Activated T-cell treated with anti-CD3 and anti-CD28 coated beads, Interleukin-2, amount 50 U/mL, for 48 hours (primary cell): ENCODE measurements at regions not wholly inside any gene's neighbourhood (a gene's known extent, or its start where the extent isn't known, plus 50 kb on each side); places are given as distances from the start of the nearest gene placed in this dataset.
"Not testable (repeated sequence)": the region's sequence is repeated elsewhere in the genome, so short reads cannot be mapped to it uniquely, and the experiment has no call there.

ENCODE experiments used
- DNase-seq, 2 experiments: peaks; one replicate each; pipeline ENCODE4 v3.0.0-alpha.2; 2020

DNA sequence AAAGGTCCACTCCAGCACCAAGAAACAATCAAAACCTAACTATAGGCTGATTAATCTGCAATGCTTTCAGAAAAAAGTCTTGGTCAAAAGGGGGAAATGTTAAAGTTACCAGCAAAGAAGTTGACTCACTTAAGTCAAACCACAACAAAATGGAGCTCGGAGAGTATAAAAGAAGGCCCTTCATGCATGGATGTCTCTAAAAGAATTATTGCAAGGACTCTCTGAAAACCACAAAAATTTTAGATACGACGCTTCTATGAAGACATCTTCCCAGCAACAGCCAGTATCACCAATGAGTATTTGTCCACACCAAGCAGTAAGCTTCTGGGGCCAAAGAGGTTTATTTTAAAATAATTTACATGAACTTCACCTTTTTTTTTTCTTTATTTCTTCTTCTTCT is 1327.4 kb upstream of the CDH18 start:
- not testable (repeated sequence) for DNase-seq

DNA sequence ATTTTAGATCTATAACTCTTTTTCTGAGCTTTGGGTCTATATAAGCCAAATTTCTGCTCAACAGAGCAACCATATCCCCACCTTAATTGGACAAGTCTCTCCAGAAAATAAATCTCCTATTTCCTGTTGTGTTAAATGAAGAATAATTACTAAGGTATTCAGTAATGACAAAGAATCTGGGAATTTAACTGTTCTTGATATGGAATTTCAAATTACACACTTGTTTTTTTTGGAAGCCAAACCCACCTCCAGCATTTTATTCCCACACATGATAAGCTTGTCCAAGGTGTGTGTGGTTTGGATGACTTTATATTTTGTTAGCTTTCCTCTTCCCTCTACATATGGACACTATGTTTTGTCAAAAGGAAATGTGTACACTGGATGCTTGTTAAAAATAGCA is 1313.2 kb upstream of the CDH18 start:
- not testable (repeated sequence) for DNase-seq

DNA sequence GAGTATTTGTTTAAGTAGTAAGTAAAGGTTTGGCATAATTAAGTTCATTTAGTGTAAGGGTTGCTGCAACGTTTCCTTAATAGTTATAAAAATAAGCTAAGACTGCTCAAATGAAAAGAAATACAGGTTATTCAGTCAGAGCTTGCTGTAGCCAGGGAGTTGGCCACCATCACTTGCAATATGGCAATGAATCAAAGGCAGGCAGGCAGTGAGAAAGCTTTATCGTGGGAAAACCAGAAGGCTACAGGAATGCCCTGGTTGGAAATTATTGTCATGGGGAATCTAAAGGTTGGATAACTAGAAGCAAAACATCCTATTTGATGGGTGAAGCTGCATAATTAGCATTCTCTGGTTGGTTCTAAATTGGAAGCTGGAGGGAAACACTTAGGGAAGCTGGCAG is 1286.4 kb upstream of the CDH18 start:
- not testable (repeated sequence) for DNase-seq

DNA sequence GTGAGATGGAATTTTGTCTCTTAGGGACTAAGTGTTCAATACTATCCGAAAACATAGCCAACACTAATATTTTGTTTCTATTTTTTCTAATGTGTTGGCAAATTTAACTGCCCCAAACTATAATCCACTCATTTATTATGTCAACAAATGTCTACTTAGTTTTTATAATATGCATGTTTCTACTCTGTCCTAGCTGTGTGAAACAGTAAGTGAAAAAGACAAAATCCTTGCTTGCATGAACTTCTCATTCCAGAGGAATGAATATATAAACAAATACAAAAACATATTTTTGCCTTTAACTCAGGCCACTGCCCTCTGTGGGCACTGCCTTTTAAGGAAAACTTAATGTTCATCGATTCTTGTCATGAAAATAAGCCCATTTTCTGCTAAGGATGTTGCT is 1275.4 kb upstream of the CDH18 start:
- DNase-seq, result no peak

DNA sequence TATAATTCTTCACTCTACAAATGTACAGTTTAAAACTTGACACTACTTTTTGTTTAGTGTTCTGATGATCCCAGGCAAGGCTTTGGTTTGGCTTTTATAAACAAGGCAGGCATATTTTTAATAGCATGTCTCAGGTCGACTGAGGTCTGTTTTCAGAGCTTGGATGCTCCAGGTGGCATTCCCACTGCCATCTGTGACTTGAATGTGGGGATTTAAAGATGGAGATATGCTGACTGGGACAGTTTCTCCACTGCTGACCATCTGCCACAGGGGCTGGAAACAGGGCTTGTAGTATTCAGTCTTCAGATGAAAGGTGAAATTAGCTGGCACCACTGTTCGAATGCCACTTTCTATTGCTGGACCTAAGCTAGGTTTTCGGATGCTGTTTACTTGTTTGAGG is 1266.2 kb upstream of the CDH18 start:
- no peak for DNase-seq

DNA sequence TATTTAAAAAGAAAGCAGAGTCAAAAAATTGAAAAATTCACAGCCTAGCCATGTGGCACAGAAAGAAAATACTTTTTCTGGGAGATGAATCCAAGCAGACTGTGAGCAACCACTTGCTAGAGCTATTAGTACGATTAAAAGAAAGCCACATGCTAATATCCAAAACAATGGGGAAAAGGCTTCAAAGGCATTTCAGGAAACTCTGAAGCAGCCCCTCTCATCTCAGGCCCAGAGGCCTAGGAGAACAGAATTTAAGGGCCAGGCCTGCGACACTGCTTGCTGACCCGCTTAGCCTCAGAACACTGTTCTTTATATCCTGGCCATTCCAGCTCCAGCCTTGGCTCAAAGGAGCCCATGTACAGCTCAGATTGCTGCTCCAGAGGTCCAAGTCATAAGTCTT is 1257.0 kb upstream of the CDH18 start:
- DNase-seq, result no peak

DNA sequence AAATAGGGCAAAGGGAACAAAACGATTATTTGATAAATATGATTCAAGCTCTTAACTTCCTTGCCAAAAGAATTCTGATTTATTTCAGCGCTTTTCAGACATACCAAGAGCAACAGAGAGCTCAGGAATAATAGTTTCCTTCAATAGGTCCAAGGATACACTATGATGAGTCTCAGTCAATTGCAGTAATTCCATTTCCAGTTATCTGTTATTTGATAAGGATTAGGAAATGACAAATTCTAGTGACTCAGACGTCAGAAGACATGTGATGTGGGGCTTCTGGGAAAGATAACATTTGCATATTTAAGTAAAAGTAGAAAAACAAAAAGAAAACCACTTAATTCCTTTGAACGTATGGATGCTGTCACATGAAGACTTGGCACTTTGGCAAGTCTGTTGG is 1250.8 kb upstream of the CDH18 start:
- DNase-seq, result no peak

DNA sequence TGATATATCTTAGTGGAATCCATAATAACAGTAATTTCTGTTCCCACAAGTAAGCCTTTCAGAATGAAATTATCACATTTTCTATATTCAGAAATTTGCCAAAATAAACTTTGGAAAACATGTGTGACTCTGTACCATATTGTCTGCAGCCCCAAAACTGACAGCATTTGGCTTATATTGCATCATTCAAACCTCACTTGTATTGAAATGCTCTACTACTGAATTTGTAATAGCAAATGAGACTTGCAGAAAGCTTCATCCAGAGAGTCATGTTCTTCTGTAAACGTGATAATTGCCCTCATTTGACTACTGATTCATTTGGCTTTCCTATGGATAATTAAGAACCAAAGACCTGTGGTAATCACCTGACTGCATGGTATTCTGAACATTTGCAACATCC is 1249.5 kb upstream of the CDH18 start:
- DNase-seq, result no peak

DNA sequence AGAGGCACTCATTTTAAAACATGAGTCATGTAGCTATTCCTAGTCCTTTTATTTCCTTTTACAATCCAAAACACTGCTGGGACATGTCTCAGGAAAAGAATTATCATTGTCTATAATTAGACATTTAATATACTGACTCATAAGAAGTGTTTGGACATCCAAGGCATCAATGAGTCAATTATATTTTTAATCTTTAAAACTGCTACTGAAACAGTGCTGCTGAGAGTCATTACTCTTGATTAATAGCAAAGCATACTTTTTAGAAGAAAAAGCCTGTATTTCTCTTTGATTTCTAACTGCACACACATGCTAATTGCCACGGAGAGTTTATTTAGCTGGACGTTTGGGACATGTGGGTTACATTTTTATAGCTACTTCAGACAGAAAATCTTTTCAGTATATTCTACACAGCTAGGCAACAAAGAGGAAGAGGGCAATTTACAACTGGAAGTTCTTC is 1249.0 kb upstream of the CDH18 start:
- no peak for DNase-seq

DNA sequence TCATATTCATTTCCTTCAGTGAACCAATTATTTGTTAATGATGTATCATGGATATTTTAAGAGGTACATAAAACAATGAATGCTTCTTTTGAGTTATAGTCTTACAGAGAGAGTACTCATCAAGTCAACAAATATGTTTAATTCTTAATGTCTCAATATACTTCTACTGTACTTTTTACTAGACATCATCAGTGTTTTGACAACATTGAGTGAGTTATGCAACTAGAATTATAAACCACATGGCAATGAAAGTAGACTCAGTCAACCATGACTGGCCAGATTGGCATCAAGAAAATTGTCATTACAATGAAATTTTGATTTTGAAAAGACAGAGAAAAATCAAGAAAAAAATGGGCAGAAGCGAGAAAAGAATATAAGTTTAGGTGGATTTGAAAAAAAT is 1248.1 kb upstream of the CDH18 start:
- DNase-seq, result no peak

DNA sequence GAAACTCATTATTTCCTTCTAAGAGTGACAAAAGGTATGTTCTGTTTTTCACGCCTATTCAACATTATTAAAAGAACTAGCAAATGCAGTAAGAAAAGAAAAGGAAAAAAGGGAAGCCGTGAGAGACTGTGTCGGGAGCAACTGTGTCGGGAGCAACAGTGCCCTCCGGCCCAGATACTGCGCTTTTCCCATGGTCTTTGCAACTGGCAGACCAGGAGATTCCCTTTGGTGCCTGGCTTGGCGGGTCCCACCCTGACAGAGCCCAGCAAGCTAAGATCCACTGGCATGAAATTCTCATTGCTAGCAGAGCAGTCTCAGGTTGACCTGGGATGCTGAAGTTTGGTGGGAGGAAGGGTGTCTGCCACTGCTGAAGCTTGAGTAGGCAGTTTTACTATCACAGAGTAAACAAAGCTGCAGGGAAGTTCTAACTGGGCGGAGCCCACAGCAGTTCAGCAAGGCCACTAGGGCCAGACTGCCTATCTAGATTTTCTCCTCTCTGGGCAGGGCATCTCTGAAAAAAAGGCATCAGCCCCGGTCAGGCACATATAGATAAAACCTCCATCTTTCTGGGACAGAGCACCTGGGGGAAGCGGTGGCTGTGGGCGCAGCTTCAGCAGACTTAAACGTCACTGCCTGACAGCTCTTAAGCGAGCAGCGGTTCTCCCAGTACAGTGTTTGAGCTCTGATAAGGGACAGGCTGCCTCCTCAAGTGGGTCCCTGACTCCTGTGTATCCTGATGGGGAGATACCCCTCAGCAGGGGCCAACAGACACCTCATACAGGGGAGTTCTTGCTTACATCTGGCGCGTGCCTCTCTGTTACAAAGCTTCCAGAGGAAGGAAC is 1237.4 kb upstream of the CDH18 start:
- no peak for DNase-seq

DNA sequence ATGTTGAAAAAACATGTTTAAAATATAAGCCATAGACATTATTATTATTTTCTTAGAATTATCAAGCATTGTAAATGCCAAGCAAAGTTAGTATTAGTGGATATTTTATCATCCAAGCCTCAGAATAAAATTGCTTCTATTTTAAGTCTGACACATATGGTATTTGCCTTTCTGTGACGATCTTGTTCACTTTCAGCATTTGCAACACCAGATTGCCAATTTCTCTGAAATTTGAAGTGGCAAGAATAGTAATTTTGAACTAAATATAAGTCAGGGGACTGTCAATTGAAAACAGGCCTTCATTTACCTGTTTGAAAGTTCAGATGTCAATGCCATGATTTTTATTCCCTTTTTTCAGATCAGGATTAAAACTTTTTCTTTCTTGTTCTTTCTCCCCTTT is 1233.6 kb upstream of the CDH18 start:
- no peak for DNase-seq

DNA sequence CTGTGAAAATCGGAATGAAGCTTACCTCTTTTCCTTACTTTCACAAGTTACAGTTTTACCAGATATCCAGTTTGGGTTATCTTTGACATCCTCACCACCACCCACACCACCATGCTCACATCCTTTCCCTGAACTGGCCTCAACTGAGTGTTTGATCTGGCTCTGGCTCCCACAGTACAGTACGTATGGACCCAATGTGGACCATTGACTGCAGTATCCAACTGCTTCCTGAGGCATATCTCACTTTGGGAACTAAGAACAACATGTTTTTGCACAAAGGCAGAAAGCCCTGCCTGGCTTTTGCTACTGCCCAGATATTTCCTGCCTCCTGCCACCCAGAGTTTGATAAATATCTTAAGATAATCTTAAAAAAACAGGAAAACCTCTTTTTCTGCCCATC is 1232.0 kb upstream of the CDH18 start:
- DNase-seq, result no peak

DNA sequence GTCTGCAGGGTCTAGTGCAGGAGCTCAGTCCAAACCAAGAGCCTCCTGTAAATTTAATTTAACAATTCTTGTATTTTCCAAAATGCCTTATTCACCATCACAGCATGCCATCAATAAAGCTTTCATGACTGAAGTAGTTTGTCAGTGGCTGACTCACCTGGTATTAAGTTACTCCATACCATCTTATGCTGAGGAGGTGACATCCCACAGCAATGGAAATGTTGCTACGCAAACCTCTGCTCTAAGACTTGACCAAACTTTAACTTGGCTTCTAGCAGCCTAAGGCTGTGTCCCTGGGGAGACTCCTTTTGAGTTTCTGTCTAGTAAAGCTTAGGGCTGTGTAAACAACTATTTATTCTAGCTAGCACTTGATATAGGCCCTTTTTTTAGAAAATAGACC is 1231.3 kb upstream of the CDH18 start:
- DNase-seq, result no peak

DNA sequence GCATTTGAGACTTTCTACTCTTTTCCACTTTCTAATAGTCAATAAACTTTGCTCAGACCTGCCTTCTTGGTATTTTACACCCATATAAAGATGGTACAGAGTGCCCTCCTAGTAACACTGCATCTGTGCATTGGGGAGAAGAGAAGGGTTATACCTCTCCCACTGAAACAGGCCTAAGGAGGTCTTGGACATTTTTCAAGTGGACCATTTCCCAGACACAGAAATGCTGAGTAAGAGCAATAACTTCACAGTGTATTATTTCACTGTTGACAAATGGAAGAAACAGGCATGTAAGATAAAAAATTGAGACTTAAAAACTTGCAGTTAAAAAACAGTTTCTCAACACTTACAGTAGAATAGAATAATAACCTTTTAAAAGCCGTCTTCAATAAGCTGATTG is 1224.0 kb upstream of the CDH18 start:
- DNase-seq, result no peak

DNA sequence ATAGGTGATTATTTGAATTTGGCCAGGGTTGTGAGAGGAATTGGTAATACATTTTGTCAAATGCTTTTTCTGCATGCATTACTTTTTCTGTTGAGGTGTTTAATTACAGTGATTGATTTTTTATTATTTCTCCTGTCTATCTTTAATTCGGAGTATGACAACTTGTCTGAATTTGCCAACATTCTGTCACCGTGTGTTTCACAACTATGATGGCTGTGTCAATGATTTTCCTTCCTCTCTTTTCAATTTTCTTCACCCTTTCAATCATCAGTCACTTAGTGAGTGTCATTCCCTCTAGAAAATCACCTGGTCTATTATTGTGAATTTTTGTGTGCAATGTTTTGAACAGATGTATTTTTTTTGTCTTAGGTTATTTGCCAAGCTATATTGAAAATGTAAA is 1221.4 kb upstream of the CDH18 start:
- DNase-seq, result no peak

DNA sequence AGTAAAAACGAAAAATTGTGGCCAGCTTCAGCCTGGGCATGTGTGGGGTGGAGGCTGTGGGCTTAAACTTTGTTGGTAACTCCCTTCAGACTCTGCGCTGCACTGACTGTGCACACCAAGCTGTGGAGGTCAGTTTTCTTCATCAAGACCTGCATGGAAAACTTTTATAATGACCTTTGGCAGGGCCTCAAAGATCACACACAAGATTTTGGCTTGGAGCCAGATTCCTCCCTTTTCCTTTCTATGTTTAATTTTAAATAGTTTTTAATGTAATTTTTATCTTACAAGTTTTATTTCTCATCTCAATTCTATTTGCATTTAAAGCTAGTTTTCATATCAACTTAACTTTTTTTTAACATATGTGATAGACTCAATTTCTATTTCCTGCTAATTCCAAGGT is 1211.1 kb upstream of the CDH18 start:
- DNase-seq, result no peak

DNA sequence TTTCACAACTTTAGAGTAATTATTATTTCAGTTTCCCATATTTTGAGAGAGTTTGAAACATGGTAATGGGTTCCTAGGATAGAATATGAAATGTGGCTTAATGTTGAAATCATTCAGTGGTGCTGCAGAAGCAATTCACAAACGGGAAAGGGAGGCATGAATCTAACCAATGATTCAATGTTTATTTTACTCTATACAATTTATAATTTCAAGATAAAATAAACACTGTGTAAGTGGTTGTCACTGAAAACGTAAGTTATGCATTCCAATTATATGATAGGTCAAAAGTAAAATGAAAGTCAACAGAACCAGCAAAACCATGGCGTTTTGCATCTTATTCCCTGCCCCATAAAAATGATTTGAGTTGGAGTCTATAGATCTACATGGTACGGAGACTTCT is 1207.1 kb upstream of the CDH18 start:
- no peak for DNase-seq

DNA sequence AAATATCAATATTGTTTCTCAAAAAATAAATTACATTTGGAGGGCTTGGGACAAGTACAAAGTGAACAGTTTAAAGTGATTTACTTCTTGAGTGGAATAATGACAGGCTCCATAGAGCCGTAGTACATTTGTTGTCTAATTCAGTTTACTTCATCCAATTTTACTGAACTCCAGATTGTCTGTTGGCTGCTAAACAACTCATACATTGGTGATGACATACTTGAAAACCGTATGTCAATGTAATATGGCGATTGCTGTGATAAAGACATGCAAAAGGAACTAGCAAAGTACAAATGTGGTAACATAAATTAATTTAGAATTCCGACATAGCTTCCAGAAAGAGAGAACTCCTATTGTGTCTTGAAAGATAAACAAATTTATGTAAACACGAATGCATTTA is 1197.5 kb upstream of the CDH18 start:
- DNase-seq, result no peak

DNA sequence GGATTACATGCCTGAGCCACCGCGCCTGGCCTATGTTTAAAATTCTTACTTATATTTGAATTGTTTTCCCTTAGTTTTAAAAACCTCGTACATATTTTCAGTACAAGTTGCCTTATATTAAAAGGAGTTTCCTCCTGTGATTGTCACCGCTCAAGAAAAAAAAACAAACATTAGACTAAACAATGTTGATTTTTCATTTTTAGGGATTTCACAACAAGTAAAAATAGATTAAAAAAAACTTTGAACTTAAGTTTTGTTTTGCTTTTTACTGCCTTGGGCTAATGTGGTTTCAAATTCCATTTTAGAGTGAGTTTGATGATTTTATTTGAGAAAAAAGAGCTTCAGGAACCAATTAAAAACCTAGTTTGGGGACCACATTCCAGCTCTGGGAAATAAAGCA is 1196.6 kb upstream of the CDH18 start:
- DNase-seq, result no peak

DNA sequence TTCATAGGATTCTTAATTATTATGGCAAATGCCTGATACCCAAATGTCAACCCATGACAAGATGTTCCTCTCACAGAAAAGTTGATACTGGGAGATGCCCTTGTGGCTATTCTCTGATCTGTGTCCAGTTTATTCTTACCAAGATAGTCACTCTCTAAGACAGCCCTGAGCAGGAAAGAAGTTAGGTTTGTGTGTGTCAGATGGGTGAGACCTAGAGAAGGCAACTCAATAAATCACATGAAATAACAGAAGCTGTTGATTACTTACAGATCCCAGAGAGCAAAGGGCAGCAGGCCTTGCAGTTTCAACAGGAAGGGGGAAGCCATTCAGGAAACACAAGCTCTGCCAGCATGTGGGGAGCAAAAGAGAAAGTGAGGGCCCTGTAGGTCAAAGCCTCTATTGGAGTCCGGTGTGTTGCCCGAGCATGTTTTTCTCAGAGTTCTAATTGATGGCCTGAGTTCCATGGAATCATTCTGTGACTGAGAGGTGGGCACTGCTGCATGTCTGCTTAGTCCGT is 1193.7 kb upstream of the CDH18 start:
- DNase-seq, result no peak

DNA sequence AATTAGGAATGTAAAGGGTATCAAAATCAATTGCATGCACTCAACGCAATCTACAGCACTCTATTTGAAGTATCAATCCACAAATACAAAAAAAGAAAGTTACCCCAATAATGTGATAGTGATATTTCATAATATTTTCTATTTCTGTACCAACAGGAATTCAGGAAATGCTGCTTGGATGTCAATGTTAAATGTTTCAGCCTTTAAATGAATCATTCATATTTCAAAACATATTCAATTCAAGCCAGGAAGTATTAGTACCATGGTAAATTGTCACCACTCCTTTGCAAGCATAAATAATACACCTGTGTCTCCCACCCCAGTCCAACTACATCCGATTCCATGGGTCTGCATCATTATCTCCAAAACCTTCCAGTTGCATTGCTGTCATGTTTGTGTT is 1185.5 kb upstream of the CDH18 start:
- no peak for DNase-seq

DNA sequence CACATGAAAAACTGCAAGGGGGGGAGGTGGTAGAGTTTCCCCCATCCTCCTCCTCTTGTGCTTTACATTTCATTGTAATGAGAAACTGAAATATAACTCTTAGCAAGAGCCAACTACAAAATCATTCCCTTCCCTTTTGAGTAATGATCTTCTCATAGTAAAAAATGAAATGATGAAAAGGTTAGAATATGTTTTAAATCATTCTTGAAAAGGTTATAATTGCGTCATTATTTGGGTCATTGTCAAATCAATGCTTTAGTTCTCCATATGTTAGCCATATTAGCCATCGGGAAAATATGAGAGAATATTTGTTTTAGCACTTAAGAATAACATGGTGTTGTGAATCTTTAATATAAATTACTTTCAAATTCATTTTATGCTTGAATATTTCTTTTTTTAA is 1185.0 kb upstream of the CDH18 start:
- no peak for DNase-seq

DNA sequence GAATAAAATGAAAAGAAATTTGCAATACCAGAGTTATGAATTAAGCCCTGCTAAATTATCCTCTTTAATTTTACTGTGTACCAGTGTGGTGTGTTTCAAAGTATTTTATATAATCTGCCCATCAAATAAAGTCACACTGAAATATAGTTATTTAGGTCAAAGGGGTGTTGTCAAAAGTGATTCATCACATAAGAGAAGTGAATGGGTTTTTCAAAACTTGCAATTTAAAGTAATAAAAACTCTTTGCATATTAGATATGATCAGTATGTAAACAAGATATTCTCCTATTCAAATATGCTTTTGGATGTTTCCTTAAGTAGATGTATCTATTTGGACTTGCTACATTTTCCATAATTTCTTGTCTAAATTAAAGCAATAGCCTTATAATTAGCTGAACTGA is 1183.0 kb upstream of the CDH18 start:
- DNase-seq, result no peak

DNA sequence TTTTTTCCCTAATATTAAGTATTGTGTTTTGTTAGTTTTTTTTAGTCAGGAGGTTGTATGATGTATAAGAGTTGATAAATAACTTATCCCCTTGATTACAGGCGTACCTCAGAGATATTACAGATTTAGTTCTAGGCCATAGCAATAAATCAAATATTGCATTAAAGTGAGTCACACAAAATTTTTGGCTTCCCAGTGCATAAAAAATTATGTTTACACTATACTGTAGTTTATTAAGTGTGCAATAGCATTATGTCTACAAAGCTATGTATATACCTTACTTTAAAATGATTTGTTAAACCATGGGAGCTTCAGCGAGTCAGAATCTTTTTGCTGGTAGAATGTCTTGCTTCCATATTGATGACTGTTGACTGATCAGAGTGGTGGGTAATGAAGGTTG is 1180.6 kb upstream of the CDH18 start:
- no peak for DNase-seq
